Stimulated activated CD8-positive, alpha-beta memory T cell treated with anti-CD3 and anti-CD28 coated beads, Interleukin-2, amount 100 ng/mL, for 48 hours (primary cell): ENCODE measurements at regions not wholly inside any gene's neighbourhood (a gene's known extent, or its start where the extent isn't known, plus 50 kb on each side); places are given as distances from the start of the nearest gene placed in this dataset.

Experiments used
- DNase-seq, 2 donors: peaks; one replicate each; pipeline ENCODE4 v3.0.0-alpha.2; 2020; ENCODE audit warnings: low read depth in 2 of 2

- no peak for DNase-seq
Measured at GRCh38 chr5:89418407-89419085, 535.6 kb upstream of the MEF2C start.

GRCh38 chr5:89417990-89418389, 535.0 kb upstream of the MEF2C start:
- DNase-seq: no peak

- DNase-seq: no peak
Measured at GRCh38 chr5:89417515-89417914, 534.5 kb upstream of the MEF2C start.

GRCh38 chr5:89411891-89412290, 528.9 kb upstream of the MEF2C start:
- no peak for DNase-seq

- DNase-seq: no peak
Measured at GRCh38 chr5:89407054-89407453, 524.1 kb upstream of the MEF2C start.

- no peak for DNase-seq
Measured at GRCh38 chr5:89401659-89402058, 518.7 kb upstream of the MEF2C start.

GRCh38 chr5:89401012-89401411, 518.0 kb upstream of the MEF2C start:
- no peak for DNase-seq

- DNase-seq: no peak
Measured at GRCh38 chr5:89399548-89399947, 516.6 kb upstream of the MEF2C start.

GRCh38 chr5:89397096-89397495, 514.1 kb upstream of the MEF2C start:
- DNase-seq: no peak

- no peak for DNase-seq
Measured at GRCh38 chr5:89396278-89396954, 513.4 kb upstream of the MEF2C start.

- no peak for DNase-seq
Measured at GRCh38 chr5:89395111-89395510, 512.1 kb upstream of the MEF2C start.

GRCh38 chr5:89388872-89389271, 505.9 kb upstream of the MEF2C start:
- no peak for DNase-seq

- no peak for DNase-seq
Measured at GRCh38 chr5:89384391-89384790, 501.4 kb upstream of the MEF2C start.

GRCh38 chr5:89380635-89381034, 497.7 kb upstream of the MEF2C start:
- DNase-seq: no peak

- no peak for DNase-seq
Measured at GRCh38 chr5:89377767-89378455, 494.9 kb upstream of the MEF2C start.

- DNase-seq: no peak
Measured at GRCh38 chr5:89374818-89375521, 492.0 kb upstream of the MEF2C start.

- no peak for DNase-seq
Measured at GRCh38 chr5:89374144-89374784, 491.3 kb upstream of the MEF2C start.

- no peak for DNase-seq
Measured at GRCh38 chr5:89372176-89372575, 489.2 kb upstream of the MEF2C start.

- no peak for DNase-seq
Measured at GRCh38 chr5:89371646-89372045, 488.7 kb upstream of the MEF2C start.

- no peak for DNase-seq
Measured at GRCh38 chr5:89359046-89359445, 476.1 kb upstream of the MEF2C start.

GRCh38 chr5:89353837-89354551, 471.0 kb upstream of the MEF2C start:
- DNase-seq: no peak
